MCF 10A (cell line): ENCODE measurements at regions not wholly inside any gene's neighbourhood (a gene's known extent, or its start where the extent isn't known, plus 50 kb on each side); places are given as distances from the start of the nearest gene placed in this dataset.
A peak's percentile ranks its signal among the peaks of the same experiment; 100 is the strongest.

Experiments used
- BruUV-seq: library from RNA; stranded (reverse); fragments of 400-500 nt; replicated peaks from 2 replicates; lab custom pipeline; 2021; lab: Mats Ljungman, UMichigan
- CTCF ChIA-PET: fragments of 300-600 bp; sonication (Branson Sonifier 250); formaldehyde crosslinking; extraction: SDS; loops from one replicate; lab custom pipeline; 2021; ENCODE audit warnings: antibody characterized with exemption, inconsistent platforms; lab: Yijun Ruan, JAX
- POLR2A ChIA-PET: fragments of 300-600, 350-650 bp; sonication (Branson Sonifier 250); formaldehyde crosslinking; extraction: SDS; loops from one replicate; lab custom pipeline; 2020; ENCODE audit warnings: antibody characterized with exemption, inconsistent platforms; lab: Yijun Ruan, JAX
- DNase-seq: peaks from one replicate; pipeline ENCODE4 v3.0.0-alpha.2; 2018; ENCODE audit not compliant: unreplicated experiment
- H3K27ac Mint-ChIP-seq: one replicate; pipeline ENCODE4 v1.8.0; 2022; ENCODE audit warnings: mild to moderate bottlenecking, low read depth, mixed read lengths; ENCODE audit not compliant: unreplicated experiment
- H3K27me3 Mint-ChIP-seq: one replicate; pipeline ENCODE4 v1.8.0; 2022; ENCODE audit warnings: mixed read lengths; ENCODE audit not compliant: insufficient read depth, unreplicated experiment
- H3K36me3 Mint-ChIP-seq: one replicate; pipeline ENCODE4 v1.8.0; 2022; ENCODE audit warnings: mild to moderate bottlenecking, moderate library complexity, mixed read lengths; ENCODE audit not compliant: insufficient read depth, unreplicated experiment
- H3K4me1 Mint-ChIP-seq: one replicate; pipeline ENCODE4 v1.8.0; 2022; ENCODE audit warnings: mixed read lengths; ENCODE audit not compliant: insufficient read depth, unreplicated experiment
- H3K4me3 Mint-ChIP-seq: one replicate; pipeline ENCODE4 v1.8.0; 2022; ENCODE audit warnings: mild to moderate bottlenecking, moderate library complexity, mixed read lengths; ENCODE audit not compliant: unreplicated experiment
- H3K9me3 Mint-ChIP-seq: one replicate; pipeline ENCODE4 v1.8.0; 2022; ENCODE audit warnings: mixed read lengths; ENCODE audit not compliant: unreplicated experiment
- intact Hi-C: fragments of 100-400 bp; cut with micrococcal nuclease; formaldehyde crosslinking; loops from 2 replicates; pipeline ENCODE4 v1.14.1; 2022
- TF ChIP-seq, protein P1 (sequence below): fragments of 200-600 bp; IDR thresholded peaks from one replicate; pipeline ENCODE4 v1.8.0; 2022; ENCODE audit warnings: antibody characterized with exemption, mild to moderate bottlenecking; ENCODE audit not compliant: unreplicated experiment

DNA sequence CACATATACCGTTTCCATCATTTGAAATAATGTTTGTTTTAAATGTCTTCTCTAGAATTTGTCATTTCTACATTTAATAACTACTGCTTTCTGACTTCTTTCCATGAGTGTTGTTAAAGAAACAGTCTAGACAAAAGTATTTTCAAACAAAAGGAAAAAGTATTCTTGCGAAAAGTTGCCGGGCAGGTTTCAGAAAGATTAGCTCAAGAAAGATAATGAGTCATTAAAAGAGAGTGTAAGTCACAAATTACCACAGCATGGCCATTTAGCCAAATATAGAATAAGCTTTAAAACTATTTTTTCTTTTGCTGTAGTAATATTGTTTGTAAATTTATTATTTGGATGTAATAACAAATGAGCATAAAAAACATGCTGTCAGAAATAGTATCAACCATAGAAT lies 493.0 kb downstream of the TLL1 start:
- no peaks in the 10 kb centered on the region for H3K4me1 Mint-ChIP-seq
- no peak overlapping the region for H3K4me3 Mint-ChIP-seq
- intact Hi-C loops = no loop called here
- ChIA-PET POLR2A (no interaction called here), CTCF (interaction anchor here (1.4 kb wide), 1 partner anchor 113 kb away, joined by 3 read pairs; no protein-coding TSS in a partner anchor)
- H3K36me3 Mint-ChIP-seq = no peaks in the 10 kb centered on the region
- H3K9me3 Mint-ChIP-seq = peaks cover 8% of the 10 kb centered on the region
- TF ChIP-seq, protein P1, sequence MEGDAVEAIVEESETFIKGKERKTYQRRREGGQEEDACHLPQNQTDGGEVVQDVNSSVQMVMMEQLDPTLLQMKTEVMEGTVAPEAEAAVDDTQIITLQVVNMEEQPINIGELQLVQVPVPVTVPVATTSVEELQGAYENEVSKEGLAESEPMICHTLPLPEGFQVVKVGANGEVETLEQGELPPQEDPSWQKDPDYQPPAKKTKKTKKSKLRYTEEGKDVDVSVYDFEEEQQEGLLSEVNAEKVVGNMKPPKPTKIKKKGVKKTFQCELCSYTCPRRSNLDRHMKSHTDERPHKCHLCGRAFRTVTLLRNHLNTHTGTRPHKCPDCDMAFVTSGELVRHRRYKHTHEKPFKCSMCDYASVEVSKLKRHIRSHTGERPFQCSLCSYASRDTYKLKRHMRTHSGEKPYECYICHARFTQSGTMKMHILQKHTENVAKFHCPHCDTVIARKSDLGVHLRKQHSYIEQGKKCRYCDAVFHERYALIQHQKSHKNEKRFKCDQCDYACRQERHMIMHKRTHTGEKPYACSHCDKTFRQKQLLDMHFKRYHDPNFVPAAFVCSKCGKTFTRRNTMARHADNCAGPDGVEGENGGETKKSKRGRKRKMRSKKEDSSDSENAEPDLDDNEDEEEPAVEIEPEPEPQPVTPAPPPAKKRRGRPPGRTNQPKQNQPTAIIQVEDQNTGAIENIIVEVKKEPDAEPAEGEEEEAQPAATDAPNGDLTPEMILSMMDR = no peak
- no peaks in the 10 kb centered on the region for H3K27me3 Mint-ChIP-seq
- H3K27ac Mint-ChIP-seq = no peak overlapping the region
- BruUV-seq = no TSS peak
- DNase-seq = no peak

DNA sequence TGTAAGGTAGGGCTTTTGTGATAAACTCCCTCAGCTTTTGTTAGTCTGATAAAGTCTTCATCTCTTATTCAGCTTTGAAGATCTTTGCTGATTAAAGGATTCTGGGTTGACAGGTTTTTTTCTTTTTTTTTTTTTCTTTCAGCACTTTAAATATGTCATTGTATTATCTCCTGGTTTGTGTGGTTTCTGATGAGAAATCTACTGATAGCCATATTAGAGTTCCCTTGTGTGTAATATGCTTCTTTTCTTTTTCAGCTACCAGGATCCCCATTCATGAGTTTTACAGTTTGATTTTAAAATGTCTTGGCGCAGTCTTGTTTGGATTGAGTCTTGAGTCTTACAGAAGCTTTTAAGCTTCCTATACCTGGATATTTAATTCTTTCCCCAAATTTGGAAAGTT lies 504.5 kb downstream of the TLL1 start:
- TF ChIP-seq, protein P1 = no peak
- ChIA-PET POLR2A (no interaction called here), CTCF (interaction anchor here (0.6 kb wide), 1 partner anchor 661 kb away, joined by 3 read pairs; no protein-coding TSS in a partner anchor)

DNA sequence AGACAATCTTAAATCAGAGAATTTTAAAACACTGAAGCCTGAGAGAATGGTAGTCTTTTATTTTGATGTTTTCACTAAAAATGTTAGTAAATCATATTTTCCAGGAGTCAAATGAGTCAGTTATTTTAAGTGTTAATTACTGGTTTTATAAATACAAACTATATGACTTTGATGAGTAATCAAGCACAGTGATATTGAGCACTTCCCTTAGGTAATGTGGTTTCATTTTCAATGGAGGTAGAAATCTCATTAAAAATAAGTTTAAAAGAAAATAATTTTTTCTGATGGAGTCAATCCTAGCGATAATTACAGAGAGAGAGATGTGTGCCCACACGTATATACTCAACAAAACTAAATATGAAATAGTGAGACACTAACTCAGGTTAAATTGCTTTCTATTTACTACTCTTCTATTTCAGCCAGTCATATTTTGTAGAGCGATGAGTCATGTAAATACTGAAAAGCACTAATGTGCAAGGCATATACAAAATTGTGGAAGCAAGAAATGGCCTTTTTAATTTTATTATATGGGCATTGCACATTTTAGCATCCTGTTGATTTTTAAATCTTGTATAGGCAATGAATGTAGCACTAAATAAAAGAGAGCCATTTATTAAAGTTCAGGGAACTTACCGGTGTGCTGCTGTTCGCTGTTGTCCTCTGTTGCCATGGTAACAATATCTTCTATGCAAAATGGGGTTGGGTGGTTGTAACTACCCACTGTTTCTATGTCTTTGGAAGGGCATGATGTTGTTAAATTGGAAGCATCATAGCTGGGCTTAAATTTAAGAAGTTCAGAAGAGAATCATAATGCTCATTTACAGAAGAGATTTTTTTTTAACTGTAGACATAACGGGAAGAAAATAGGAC lies 513.7 kb downstream of the TLL1 start:
- TF ChIP-seq, protein P1 = no peak
- ChIA-PET POLR2A (no interaction called here), CTCF (no interaction called here)
- Mint-ChIP-seq H3K4me3 (no peak overlapping the region), H3K36me3 (no peaks in the 10 kb centered on the region), H3K27ac (no peak overlapping the region), H3K27me3 (no peaks in the 10 kb centered on the region), H3K9me3 (no peaks in the 10 kb centered on the region), H3K4me1 (no peaks in the 10 kb centered on the region)
- intact Hi-C loops = no loop called here
- no TSS peak for BruUV-seq
- peak; percentile 6 for DNase-seq

More for the DNA sequence above, 504.5 kb downstream of the TLL1 start:
- BruUV-seq = no TSS peak
- intact Hi-C loops = no loop called here
- H3K9me3 Mint-ChIP-seq = peaks cover 35% of the 10 kb centered on the region
- H3K36me3 Mint-ChIP-seq = peaks cover 8% of the 10 kb centered on the region
- H3K27ac Mint-ChIP-seq = no peak overlapping the region
- H3K4me3 Mint-ChIP-seq = no peak overlapping the region
- H3K27me3 Mint-ChIP-seq = no peaks in the 10 kb centered on the region
- no peaks in the 10 kb centered on the region for H3K4me1 Mint-ChIP-seq
- no peak for DNase-seq

DNA sequence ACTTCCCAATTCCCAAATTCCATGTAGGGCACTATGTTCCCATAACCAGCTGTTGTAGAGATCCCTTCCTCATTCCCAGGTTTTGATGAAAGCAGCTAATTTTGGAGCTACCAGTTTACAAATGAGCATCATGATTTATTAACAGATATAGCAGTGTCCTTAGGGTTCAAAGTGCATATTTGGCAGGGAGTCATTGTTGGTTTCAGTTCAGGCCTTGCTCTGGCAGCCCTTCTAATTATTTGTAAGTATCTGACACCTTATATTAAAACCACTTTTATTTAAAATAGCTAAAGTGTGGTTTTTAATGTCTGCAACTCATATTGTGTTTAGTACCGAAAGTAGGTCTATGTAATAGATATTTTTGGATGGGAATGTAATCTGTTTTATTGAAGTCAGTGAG lies 518.5 kb downstream of the TLL1 start:
- H3K27me3 Mint-ChIP-seq = no peaks in the 10 kb centered on the region
- CTCF ChIA-PET = no interaction called here
- no peak for DNase-seq
- no peak overlapping the region for H3K27ac Mint-ChIP-seq
- no TSS peak for BruUV-seq
- H3K36me3 Mint-ChIP-seq = no peaks in the 10 kb centered on the region
- H3K4me1 Mint-ChIP-seq = no peaks in the 10 kb centered on the region
- H3K9me3 Mint-ChIP-seq = no peaks in the 10 kb centered on the region
- no peak overlapping the region for H3K4me3 Mint-ChIP-seq
- intact Hi-C loops = no loop called here
- POLR2A ChIA-PET = no interaction called here
- TF ChIP-seq, protein P1 = no peak
